ENCODE measurements at regions not wholly inside any gene's neighbourhood (a gene's known extent, or its start where the extent isn't known, plus 50 kb on each side); places are given as distances from the start of the nearest gene placed in this dataset.

- H3K4me3 ChIP-seq, result no peak overlapping the region
- no peak overlapping the region for H3K27ac ChIP-seq
These were observed 83.4 kb upstream of the POU3F1 start for GRCh38 chr1:38129971-38130370.

GRCh38 chr1:38129473-38129872, 82.9 kb upstream of the POU3F1 start:
- H3K27ac ChIP-seq, result peak overlapping the region in 1 of 21 experiments; percentile 40

GRCh38 chr1:38128926-38129453, 82.4 kb upstream of the POU3F1 start:
- no peak overlapping the region for H3K4me3 ChIP-seq
- peak overlapping the region in 1 of 21 experiments; percentile 40 for H3K27ac ChIP-seq

More at GRCh38 chr1:38129473-38129872, 82.9 kb upstream of the POU3F1 start:
- H3K4me3 ChIP-seq, result no peak overlapping the region

GRCh38 chr1:38128511-38128910, 81.9 kb upstream of the POU3F1 start:
- no peak overlapping the region for H3K4me3 ChIP-seq

GRCh38 chr1:38127428-38127827, 80.8 kb upstream of the POU3F1 start:
- Histone ChIP-seq H3K27ac (peak overlapping the region in 2 of 21 experiments; percentile 77 to 84), H3K4me3 (no peak overlapping the region)

More at GRCh38 chr1:38128511-38128910, 81.9 kb upstream of the POU3F1 start:
- no peak overlapping the region for H3K27ac ChIP-seq

GRCh38 chr1:38126970-38127369, 80.4 kb upstream of the POU3F1 start:
- Histone ChIP-seq H3K27ac (peak overlapping the region in 10 of 21 experiments; percentile 22 to 84 (median 60)), H3K4me3 (no peak overlapping the region)

- no peak overlapping the region for H3K4me3 ChIP-seq
- peak overlapping the region in 16 of 21 experiments; percentile 22 to 84 (median 53) for H3K27ac ChIP-seq
These were observed 79.4 kb upstream of the POU3F1 start for GRCh38 chr1:38125837-38126520.

GRCh38 chr1:38125016-38125415, 78.4 kb upstream of the POU3F1 start:
- no peak overlapping the region for H3K4me3 ChIP-seq
- peak overlapping the region in 14 of 21 experiments; percentile 2 to 84 (median 42) for H3K27ac ChIP-seq

GRCh38 chr1:38123356-38124135, 77.0 kb upstream of the POU3F1 start:
- Histone ChIP-seq H3K4me3 (peak overlapping the region in 1 of 7 experiments; percentile 15), H3K27ac (peak overlapping the region in 9 of 21 experiments; percentile 10 to 84 (median 57))

- no peak overlapping the region for H3K4me3 ChIP-seq
- peak overlapping the region in 12 of 21 experiments; percentile 14 to 69 (median 44) for H3K27ac ChIP-seq
These were observed 74.7 kb upstream of the POU3F1 start for GRCh38 chr1:38121231-38121680.

- Histone ChIP-seq H3K4me3 (no peak overlapping the region), H3K27ac (peak overlapping the region in 9 of 21 experiments; percentile 14 to 69 (median 42))
These were observed 74.1 kb upstream of the POU3F1 start for GRCh38 chr1:38120552-38121230.

GRCh38 chr1:38118976-38119375, 72.4 kb upstream of the POU3F1 start:
- no peak overlapping the region for H3K4me3 ChIP-seq
- peak overlapping the region in 2 of 21 experiments; percentile 50 to 51 for H3K27ac ChIP-seq

- no peak overlapping the region for H3K4me3 ChIP-seq
- peak overlapping the region in 10 of 21 experiments; percentile 5 to 78 (median 64) for H3K27ac ChIP-seq
These were observed 70.9 kb upstream of the POU3F1 start for GRCh38 chr1:38117444-38117887.

- H3K4me3 ChIP-seq, result no peak overlapping the region
These were observed 69.1 kb upstream of the POU3F1 start for GRCh38 chr1:38115682-38116202.

GRCh38 chr1:38115226-38115625, 68.6 kb upstream of the POU3F1 start:
- Histone ChIP-seq H3K27ac (peak overlapping the region in 3 of 21 experiments; percentile 56 to 71 (median 56)), H3K4me3 (no peak overlapping the region)

More at GRCh38 chr1:38115682-38116202, 69.1 kb upstream of the POU3F1 start:
- peak overlapping the region in 1 of 21 experiments; percentile 56 for H3K27ac ChIP-seq

GRCh38 chr1:38114241-38115026, 67.8 kb upstream of the POU3F1 start:
- H3K4me3 ChIP-seq, result no peak overlapping the region
- peak overlapping the region in 16 of 21 experiments; percentile 18 to 79 (median 58) for H3K27ac ChIP-seq

- no peak overlapping the region for H3K4me3 ChIP-seq
- peak overlapping the region in 3 of 21 experiments; percentile 51 to 78 (median 70) for H3K27ac ChIP-seq
These were observed 66.6 kb upstream of the POU3F1 start for GRCh38 chr1:38113159-38113666.

GRCh38 chr1:38111589-38111988, 65.0 kb upstream of the POU3F1 start:
- Histone ChIP-seq H3K4me3 (no peak overlapping the region), H3K27ac (no peak overlapping the region)
